ENCODE measurements at regions not wholly inside any gene's neighbourhood (a gene's known extent, or its start where the extent isn't known, plus 50 kb on each side); places are given as distances from the start of the nearest gene placed in this dataset.

- H3K36me3 ChIP-seq: no peaks in the 10 kb centered on the region
- peaks cover 0 to 14% (median 0%) of the 10 kb centered on the region in 11 donors for H3K9me3 ChIP-seq
- H3K4me3 ChIP-seq: no peak overlapping the region
- H3K27me3 ChIP-seq: no peaks in the 10 kb centered on the region
- H3K4me1 ChIP-seq: peaks cover 3 to 23% (median 17%) of the 10 kb centered on the region in 9 donors
- no peak for DNase-seq
- peak in 7 of 8 donors; percentile 24 to 85 (median 41) for ATAC-seq
- WGBS, 2 donors: 82 to 85% methylated on average over 19 of the region's 19 CpGs
- intact Hi-C loops (cut with DNase I): no loop called here
- peak overlapping the region in 8 of 10 donors; percentile 59 to 81 (median 70) for H3K27ac ChIP-seq
- TF ChIP-seq CTCF (IDR thresholded peaks at IDR 0.05): no peak
These were observed 209.5 kb downstream of the VAPA start for GRCh38 chr18:10122988-10123950.

- intact Hi-C loops (cut with DNase I): no loop called here
- WGBS, 2 donors: 96 to 98% methylated on average over 9 of the region's 9 CpGs
- Histone ChIP-seq H3K9me3 (peaks cover 0 to 11% (median 0%) of the 10 kb centered on the region in 11 donors), H3K27ac (peak overlapping the region in 2 of 10 donors; percentile 47 to 66), H3K4me3 (no peak overlapping the region), H3K27me3 (no peaks in the 10 kb centered on the region), H3K4me1 (peaks cover 3 to 23% (median 17%) of the 10 kb centered on the region in 9 donors), H3K36me3 (no peaks in the 10 kb centered on the region)
- no peak for TF ChIP-seq CTCF (IDR thresholded peaks at IDR 0.05)
- DNase-seq (no peak), ATAC-seq (no peak)
These were observed 210.3 kb downstream of the VAPA start for GRCh38 chr18:10124071-10124470.

- ATAC-seq (no peak), DNase-seq (no peak)
- Histone ChIP-seq H3K27me3 (no peaks in the 10 kb centered on the region), H3K4me3 (no peak overlapping the region), H3K9me3 (peaks cover 0 to 6% (median 0%) of the 10 kb centered on the region in 11 donors), H3K4me1 (peaks cover 3 to 23% (median 17%) of the 10 kb centered on the region in 9 donors), H3K27ac (peak overlapping the region in 1 of 10 donors; percentile 66), H3K36me3 (no peaks in the 10 kb centered on the region)
- intact Hi-C loops (cut with DNase I): no loop called here
- WGBS, 2 donors: 93 to 94% methylated on average over 4 of the region's 4 CpGs
- TF ChIP-seq CTCF (IDR thresholded peaks at IDR 0.05): no peak
These were observed 210.7 kb downstream of the VAPA start for GRCh38 chr18:10124557-10124956.

- ATAC-seq: no peak
- Histone ChIP-seq H3K4me3 (no peak overlapping the region), H3K36me3 (no peaks in the 10 kb centered on the region), H3K27me3 (no peaks in the 10 kb centered on the region), H3K9me3 (peaks cover 0 to 2% (median 0%) of the 10 kb centered on the region in 11 donors), H3K4me1 (peaks cover 3 to 23% (median 17%) of the 10 kb centered on the region in 9 donors), H3K27ac (peak overlapping the region in 1 of 10 donors; percentile 66)
- DNase-seq: no peak
- TF ChIP-seq CTCF (IDR thresholded peaks at IDR 0.05): no peak
- 93 to 98% methylated on average over 3 of the region's 3 CpGs for WGBS, 2 donors
- intact Hi-C loops (cut with DNase I): no loop called here
These were observed 211.2 kb downstream of the VAPA start for GRCh38 chr18:10124967-10125366.
